GM19324 (cell line): ENCODE measurements at regions not wholly inside any gene's neighbourhood (a gene's known extent, or its start where the extent isn't known, plus 50 kb on each side); places are given as distances from the start of the nearest gene placed in this dataset.

Source experiments
- ATAC-seq: cut with Tn5 transposase; IDR thresholded peaks from one replicate; pipeline ENCODE4 v1.9.1; 2021; ENCODE audit warnings: mild to moderate bottlenecking, moderate library complexity; ENCODE audit not compliant: unreplicated experiment, low FRiP score

DNA sequence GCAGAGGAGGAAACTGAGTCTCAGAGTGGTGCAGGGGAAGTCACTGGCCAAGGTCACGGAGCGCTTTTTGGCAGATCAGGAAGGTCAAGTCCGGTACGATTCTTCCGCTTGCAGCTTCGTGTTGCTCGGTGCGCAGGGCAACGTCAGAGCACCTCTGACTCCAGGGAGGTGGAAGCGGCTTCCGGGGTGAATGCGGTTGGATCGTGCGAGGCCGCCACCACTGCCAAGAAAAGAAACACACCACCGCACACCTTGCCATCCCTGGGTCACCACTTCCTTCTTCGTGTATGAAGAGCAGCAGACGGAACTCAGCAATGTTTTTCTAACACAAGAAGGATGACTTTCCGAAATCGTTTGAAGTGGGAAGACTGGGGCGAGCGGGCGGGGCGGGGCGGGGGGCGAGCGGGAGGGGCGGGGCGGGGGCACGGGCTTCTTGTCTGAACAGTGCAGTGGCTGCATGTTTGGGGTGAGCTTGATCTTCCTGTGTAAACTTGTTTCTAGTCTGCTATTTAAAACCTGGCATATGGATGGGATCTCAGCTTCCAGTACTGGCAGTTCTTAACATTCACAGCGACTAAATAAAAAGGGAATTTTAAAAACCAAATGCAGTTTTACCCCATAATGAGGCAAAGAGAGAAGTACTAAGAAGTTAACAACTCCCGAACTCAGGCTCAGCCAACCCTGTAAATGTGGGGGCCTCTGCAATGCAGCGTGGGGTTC, 300.0 kb downstream of the RRAGC start:
- no peak for ATAC-seq

DNA sequence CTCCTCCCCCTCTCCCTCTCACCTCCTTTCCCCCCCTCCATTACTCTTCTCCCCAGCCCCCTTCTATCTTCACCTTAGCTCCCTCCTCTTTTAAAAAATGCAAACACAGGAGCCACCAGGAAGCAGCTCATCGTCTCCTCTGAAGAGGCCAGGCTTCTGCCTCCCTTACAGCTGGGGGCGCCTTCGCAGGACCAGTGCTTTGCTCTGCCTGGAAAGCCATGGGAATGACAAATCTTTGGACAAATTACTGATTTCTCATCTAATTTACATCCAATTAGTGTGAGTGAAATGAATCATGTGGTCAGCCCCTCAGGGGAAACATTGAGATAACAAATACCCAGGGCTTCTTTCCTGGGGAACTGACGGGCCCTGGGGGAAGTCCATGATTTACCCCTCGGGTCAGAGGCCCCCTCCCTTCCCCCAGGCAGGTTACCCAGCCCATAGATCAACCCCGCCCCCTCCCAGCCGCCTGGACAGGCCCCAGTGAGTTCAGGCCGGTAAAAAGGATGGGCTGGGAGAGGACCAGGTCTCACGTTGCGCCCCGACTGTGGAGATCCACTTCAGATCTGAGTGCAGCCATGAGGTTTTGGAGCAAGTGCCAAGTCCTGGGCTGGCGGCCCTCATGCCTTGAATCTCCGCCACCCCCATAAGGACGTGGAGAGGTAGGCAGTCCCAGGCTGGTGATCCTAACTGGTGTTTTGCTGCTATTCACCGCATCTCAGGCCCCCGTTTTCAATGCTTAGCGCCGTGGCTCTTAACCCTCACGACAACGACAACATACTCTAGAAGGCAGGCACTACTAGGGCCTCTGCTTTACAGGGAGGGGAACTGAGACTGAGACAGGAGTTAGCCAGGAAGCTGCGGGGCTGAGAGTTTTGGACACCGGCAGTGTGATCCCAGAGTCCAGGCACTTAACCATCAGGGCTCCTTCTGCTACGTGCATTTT, 300.8 kb downstream of the RRAGC start:
- ATAC-seq = no peak

GRCh38 chr1:38558055-38558454, 301.5 kb downstream of the RRAGC start:
- ATAC-seq = no peak

- ATAC-seq = no peak
Observed at GRCh38 chr1:38555594-38555993, 304.0 kb downstream of the RRAGC start.

GRCh38 chr1:38555130-38555529, 304.4 kb downstream of the RRAGC start:
- no peak for ATAC-seq

GRCh38 chr1:38551318-38552307, 308.0 kb downstream of the RRAGC start:
- no peak for ATAC-seq

GRCh38 chr1:38549191-38549590, 310.4 kb downstream of the RRAGC start:
- no peak for ATAC-seq

DNA sequence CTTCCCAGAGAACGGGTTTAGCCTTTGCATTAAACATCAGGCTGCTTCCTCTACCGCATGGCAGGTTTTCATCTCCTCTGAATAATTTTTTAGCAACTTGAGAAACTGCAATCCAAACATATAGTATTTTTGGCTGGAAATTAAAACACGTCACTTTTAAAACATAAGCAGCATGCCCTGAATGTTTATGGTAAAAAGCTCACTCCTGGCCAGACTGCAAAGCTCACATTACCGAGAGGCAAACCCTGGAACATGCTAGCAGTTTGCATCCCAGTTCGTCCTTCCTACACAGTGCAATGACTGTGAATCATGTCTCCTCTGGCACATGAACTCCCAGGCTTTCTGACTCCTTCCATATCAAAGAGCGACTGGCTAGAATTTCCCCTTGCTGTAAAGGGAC, 312.3 kb downstream of the RRAGC start:
- no peak for ATAC-seq

GRCh38 chr1:38546636-38547035, 312.9 kb downstream of the RRAGC start:
- no peak for ATAC-seq

- ATAC-seq = no peak
Observed at GRCh38 chr1:38541223-38541622, 318.3 kb downstream of the RRAGC start.

GRCh38 chr1:38539931-38540330, 319.6 kb downstream of the RRAGC start:
- no peak for ATAC-seq

DNA sequence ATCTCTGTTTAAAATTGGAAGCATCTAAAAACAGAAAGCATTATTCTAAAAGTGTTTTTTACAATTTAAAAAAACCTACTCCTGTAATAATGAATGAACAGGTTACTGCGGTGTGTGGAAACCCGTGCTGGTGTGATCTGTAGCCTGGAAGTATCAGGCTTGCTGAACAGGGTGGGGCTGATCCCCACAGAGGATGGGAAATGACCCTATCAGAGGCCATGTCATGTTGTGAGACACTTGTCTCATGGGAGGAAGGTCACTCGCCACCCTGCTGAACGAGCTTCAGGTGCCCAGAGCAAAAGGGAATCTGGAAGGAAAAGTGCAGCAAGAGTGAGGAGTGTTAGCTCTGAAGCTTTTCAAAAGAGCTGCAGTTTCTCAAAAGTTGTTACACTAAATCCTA, 320.7 kb downstream of the RRAGC start:
- no peak for ATAC-seq

- no peak for ATAC-seq
Observed at GRCh38 chr1:38536089-38536488, 323.5 kb downstream of the RRAGC start.

GRCh38 chr1:38534473-38534823, 325.1 kb downstream of the RRAGC start:
- ATAC-seq = no peak

DNA sequence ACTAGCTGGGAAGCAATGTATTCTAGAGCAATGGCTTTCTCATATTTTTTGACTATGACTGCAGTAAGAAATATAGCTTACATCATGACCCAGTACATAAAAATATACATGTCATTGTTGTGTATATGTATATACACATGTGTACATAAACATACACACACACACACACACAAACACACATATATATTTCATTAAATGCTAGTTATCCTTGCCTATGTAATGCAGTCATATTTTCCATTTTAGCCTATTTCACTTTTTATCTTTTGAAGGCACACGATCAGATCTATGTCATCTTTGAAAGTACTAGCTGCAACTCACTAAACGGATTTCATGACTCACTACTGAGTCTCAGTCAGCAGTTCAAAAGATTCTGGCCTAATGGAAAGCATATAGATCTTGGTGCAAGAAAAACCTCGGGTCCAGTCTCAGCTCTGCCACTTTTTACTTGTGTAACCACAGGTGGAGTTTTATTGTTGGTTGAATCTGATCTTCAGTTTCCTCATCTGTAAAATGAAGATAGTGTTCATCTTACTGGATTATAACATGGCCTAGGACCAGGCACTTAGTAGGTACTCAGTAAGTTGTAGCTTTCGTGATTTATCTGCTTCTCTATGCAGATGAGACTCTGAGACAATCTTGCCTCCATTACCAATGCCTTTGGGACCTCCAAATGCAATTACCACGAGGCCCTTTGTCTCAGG, 325.6 kb downstream of the RRAGC start:
- no peak for ATAC-seq

DNA sequence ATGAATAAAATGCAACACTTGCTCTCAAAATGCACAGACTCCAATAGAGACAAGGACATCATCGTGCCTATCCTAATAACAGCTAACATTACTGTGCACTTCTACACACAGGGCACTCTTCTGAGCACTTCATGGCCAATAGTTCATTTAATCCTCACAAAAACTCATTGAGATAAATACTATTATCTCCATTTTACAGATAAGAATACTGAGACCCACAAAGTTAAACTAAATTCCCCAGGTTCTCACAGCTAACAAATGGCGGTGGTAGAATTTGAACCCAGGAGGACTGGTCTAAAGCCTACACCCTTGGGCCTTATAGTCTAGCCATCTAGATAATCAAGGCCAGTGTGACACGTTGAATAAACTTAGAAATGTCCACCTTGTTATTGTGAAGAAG, 328.6 kb downstream of the RRAGC start:
- no peak for ATAC-seq

DNA sequence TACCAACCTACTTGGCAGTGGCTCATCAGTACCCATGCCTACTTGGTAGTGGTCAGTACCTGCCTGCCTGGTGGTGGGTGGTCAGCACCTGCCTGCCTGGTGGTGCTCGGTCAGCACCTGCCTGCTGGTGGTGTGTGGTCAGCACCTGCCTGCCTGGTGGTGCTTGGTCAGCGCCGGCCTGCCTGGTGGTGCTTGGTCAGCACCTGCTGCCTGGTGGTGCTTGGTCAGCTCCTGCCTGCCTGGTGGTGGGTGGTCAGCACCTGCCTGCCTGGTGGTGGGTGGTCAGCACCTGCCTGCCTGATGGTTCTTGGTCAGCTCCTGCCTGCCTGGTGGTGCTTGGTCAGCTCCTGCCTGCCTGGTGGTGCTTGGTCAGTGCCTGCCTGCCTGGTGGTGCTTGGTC, 329.6 kb downstream of the RRAGC start:
- ATAC-seq = no peak

DNA sequence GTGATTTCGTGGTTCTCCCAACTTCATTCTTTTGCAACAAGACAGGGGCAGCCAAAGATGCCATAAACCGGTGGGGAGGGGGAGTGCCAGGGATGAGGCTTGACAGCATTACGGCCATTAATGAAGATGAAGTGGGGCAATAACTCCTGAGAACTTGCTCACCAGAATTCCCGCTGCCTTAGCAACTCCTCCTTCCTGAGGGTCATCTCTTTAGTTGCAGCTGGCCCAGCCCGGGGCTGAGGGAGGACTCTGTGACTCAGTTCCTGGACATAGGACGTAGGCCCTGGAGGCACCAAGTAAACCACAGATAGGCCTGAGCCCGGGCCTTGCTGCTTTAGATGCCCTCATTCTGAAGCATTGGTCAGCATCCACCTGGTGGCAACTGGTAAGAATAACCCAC, 330.2 kb downstream of the RRAGC start:
- ATAC-seq = no peak

- no peak for ATAC-seq
Observed at GRCh38 chr1:38528623-38529022, 330.9 kb downstream of the RRAGC start.

- ATAC-seq = peak; percentile 57
Observed at GRCh38 chr1:38527373-38527966, 332.1 kb downstream of the RRAGC start.
